AG04449 (cell line): ENCODE measurements at regions not wholly inside any gene's neighbourhood (a gene's known extent, or its start where the extent isn't known, plus 50 kb on each side); places are given as distances from the start of the nearest gene placed in this dataset.
"Not testable (repeated sequence)": the region's sequence is repeated elsewhere in the genome, so short reads cannot be mapped to it uniquely, and the experiment has no call there.

ENCODE experiments used
- CTCF ChIA-PET: fragments of 350-600 bp; formaldehyde crosslinking; extraction: SDS; loops from one replicate; lab custom pipeline; 2021; ENCODE audit warnings: antibody characterized with exemption; lab: Yijun Ruan, JAX
- POLR2A ChIA-PET: fragments of 400-600, 350-600 bp; formaldehyde crosslinking; extraction: SDS; loops from one replicate; lab custom pipeline; 2020; ENCODE audit warnings: antibody characterized with exemption, inconsistent platforms; lab: Yijun Ruan, JAX
- DNase-seq: peaks from one replicate; pipeline ENCODE4 v3.0.0-alpha.2; 2010; ENCODE audit warnings: low read depth, low spot score
- H3K4me3 ChIP-seq: 2 replicates; pipeline ENCODE4 v1.5.1; 2011; ENCODE audit warnings: low read depth, mild to moderate bottlenecking, control low read depth, low read length
- TF ChIP-seq, protein P1 (sequence below): IDR thresholded peaks from one replicate; pipeline ENCODE4 v1.5.1; 2011; ENCODE audit warnings: mild to moderate bottlenecking, moderate library complexity, low read length, control low read depth, inconsistent platforms; ENCODE audit not compliant: insufficient read depth; ENCODE audit errors: missing control alignments

DNA sequence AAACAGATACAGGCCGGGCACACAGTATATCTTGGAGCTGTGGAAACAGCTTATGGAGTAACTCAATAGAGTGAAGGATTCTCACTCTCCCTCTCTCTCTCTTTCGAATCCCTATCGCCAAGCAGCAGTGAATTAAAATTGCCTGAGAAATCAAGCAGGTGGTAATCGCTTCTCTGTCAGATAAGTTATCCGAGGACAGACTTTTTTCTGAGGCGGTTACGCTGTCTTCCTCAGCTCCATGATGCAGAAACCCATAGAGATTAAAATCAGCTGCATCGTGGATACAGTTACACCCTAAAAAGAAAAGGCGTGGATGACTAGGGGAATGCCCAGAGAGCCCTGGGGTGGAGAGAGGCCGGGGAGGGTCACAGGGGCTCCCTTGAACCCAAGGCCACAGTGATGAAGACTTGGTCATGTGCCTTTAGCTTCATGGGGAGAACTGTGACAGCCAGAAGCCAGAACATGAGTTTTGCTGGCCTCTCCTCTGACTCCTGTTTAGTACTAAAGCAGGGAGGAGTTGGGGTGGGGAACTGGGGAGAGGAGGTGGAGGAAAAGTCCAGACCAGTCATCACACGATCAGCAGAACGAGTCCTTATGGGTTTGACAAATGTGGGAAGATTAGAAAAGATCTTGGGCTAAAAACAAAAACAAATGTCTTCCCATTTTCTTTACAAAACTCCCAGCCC is 138.8 kb upstream of the JARID2 start:
- H3K4me3 ChIP-seq, result no peak overlapping the region
- TF ChIP-seq, protein P1, sequence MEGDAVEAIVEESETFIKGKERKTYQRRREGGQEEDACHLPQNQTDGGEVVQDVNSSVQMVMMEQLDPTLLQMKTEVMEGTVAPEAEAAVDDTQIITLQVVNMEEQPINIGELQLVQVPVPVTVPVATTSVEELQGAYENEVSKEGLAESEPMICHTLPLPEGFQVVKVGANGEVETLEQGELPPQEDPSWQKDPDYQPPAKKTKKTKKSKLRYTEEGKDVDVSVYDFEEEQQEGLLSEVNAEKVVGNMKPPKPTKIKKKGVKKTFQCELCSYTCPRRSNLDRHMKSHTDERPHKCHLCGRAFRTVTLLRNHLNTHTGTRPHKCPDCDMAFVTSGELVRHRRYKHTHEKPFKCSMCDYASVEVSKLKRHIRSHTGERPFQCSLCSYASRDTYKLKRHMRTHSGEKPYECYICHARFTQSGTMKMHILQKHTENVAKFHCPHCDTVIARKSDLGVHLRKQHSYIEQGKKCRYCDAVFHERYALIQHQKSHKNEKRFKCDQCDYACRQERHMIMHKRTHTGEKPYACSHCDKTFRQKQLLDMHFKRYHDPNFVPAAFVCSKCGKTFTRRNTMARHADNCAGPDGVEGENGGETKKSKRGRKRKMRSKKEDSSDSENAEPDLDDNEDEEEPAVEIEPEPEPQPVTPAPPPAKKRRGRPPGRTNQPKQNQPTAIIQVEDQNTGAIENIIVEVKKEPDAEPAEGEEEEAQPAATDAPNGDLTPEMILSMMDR, result no peak
- no peak for DNase-seq
- ChIA-PET CTCF (no interaction called here), POLR2A (no interaction called here)

- CTCF ChIA-PET, result no interaction called here
- TF ChIP-seq, protein P1, result no peak
- POLR2A ChIA-PET, result no interaction called here
- no peak overlapping the region for H3K4me3 ChIP-seq
- no peak for DNase-seq
Measured at GRCh38 chr6:15107644-15108382, 138.1 kb upstream of the JARID2 start.

GRCh38 chr6:15108383-15108715 is 137.5 kb upstream of the JARID2 start:
- H3K4me3 ChIP-seq, result no peak overlapping the region
- TF ChIP-seq, protein P1, result no peak
- DNase-seq, result no peak
- CTCF ChIA-PET, result no interaction called here
- POLR2A ChIA-PET, result no interaction called here

DNA sequence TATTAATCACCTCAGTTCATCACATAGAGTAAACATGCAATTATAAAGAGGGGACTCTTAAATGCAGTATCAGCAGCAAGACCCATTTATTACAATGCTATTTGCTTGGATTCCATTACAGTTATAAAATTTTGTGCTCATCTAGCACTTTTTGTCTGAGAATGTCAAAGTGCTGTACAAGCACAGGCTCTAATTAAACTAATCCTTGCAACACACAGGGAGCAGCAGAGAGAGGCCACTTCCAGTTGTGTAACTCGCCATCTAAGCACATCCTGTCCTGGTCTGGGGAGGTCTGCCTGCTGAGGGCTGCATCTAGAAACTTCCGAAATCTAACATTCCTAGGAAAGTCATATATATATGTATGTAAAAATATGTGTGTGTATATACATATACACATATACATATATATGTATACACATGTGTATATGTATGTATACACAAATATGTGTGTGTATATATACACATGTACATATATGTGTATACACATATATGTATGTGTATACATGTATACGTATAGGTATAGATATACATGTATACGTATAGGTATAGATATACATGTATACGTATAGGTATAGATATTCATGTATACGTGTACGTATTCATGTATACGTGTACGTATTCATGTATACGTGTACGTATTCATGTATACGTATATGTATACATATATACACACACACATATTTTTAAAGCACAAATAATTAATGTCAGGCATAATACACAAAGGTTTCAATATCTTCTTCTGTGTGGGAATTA is 136.4 kb upstream of the JARID2 start:
- POLR2A ChIA-PET, result no interaction called here
- TF ChIP-seq, protein P1, result no peak
- no peak for DNase-seq
- H3K4me3 ChIP-seq, result no peak overlapping the region
- CTCF ChIA-PET, result no interaction called here

- no peak overlapping the region for H3K4me3 ChIP-seq
- CTCF ChIA-PET, result no interaction called here
- DNase-seq, result no peak
- TF ChIP-seq, protein P1, result no peak
- POLR2A ChIA-PET, result no interaction called here
Measured at GRCh38 chr6:15110726-15111354, 135.0 kb upstream of the JARID2 start.

DNA sequence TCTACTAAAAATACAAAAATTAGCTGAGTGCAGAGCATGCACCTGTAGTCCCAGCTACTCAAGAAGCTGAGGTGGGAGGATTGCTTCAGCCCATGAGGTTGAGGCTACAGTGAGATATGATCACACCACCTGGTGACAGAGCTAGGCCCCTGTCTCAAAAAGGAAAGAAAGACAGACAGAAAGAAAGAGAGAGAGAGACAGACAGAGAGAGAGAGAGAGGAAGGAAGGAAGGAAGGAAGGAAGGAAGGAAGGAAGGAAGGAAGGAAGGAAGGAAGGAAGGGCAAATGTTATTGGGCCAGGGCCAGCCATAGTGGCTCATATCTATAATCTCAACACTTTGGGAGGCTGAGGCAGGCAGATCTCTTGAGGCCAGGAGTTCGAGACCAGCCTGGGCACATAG is 134.3 kb upstream of the JARID2 start:
- H3K4me3 ChIP-seq, DNase-seq, POLR2A ChIA-PET, CTCF ChIA-PET: not testable (repeated sequence)
